H4 (cell line): ENCODE measurements at regions not wholly inside any gene's neighbourhood (a gene's known extent, or its start where the extent isn't known, plus 50 kb on each side); places are given as distances from the start of the nearest gene placed in this dataset.

ENCODE experiments used
- DNase-seq: peaks from one replicate; pipeline ENCODE4 v3.0.0-alpha.2; 2015; ENCODE audit warnings: low spot score

DNA sequence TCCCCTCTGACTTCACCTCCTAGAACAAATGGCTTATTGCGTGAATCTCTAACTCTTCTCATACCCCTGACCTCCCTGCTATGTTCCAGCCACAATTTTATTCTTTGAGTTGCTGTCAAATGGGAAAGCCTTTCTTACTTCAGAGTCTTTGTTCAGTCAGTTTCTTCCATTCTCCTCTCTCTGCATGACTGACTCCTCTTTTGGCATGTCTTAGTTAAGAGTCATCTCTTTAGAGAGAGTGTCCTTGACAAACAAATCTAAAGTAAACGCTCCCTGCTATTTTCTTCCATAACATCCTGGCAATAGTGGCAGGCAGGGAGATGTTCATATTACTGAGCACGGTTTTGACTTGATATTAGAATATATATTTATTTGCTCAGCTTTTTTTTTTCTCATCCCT, 170.7 kb upstream of the ERBB4 start:
- no peak for DNase-seq

DNA sequence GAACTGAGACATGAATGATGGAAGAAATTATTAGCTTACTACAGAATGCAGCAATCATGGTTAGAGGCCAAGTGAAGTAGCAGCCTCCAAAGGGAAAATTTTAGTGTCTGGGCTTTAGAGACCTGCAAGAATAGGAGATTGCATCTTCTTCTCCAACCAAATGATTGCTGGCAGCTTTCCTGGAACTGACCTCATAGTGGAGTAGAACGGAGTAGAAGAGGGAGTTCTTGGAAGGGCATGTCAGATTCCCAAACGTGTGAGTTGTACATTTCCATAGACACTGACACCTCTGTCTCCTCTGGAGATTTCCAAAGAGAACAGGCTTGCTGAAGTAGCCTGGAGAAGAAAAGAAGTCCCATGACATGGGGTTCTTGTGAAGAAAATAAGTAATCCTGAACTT, 169.8 kb upstream of the ERBB4 start:
- no peak for DNase-seq

DNA sequence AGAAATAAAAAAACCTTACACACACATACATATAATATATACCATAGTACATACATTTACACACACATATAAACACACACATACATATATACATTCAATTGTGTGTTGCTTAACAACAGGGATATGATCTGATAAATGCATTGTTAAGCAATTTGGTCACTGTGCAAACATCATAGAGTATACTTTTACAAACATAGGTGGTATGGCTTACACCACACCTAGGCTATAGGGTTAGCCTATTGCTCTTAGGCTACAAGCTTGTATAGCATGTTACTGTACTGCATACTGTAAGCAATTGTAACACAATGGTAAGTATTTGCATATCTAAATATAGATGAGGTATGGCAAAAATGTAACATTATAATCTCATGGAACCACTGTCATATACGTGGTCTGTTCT, 156.8 kb upstream of the ERBB4 start:
- DNase-seq, result no peak

DNA sequence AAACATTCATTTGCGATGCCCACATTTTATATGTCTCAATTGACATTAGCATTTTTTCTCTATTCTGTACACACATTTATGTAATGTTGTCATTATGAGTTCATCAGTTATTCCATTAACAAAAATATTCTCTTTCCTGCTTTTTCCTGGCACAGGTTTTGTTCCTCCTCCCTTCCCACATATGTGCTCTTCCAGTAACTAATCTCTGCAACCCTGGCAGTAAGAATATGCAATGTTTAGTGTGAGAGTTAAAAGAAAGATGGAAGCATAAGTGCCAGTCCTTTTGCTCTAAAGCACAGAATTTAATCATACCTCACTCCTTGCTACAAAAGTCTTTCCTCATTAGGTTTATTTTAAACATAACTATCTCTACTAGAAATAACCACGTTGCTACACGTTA, 155.8 kb upstream of the ERBB4 start:
- DNase-seq, result no peak

DNA sequence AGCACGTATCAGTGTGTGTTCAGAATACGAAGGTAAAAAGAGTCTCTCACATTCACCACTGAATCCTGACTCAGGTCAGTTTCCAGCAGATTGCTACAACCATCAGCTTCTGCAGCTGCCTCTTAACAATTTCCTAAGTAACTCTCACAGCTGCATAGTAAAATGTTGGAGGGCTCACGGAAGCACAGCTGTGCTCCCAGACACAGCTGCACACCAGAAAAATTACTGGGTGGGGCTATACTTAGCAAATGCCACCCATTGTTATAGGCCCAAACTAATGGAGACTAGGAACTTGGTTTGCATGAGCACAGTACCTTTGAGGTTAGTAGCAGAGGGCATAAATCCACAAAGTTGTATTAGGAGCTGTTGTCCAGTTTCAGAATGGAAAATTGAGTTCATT, 153.9 kb upstream of the ERBB4 start:
- DNase-seq, result no peak

DNA sequence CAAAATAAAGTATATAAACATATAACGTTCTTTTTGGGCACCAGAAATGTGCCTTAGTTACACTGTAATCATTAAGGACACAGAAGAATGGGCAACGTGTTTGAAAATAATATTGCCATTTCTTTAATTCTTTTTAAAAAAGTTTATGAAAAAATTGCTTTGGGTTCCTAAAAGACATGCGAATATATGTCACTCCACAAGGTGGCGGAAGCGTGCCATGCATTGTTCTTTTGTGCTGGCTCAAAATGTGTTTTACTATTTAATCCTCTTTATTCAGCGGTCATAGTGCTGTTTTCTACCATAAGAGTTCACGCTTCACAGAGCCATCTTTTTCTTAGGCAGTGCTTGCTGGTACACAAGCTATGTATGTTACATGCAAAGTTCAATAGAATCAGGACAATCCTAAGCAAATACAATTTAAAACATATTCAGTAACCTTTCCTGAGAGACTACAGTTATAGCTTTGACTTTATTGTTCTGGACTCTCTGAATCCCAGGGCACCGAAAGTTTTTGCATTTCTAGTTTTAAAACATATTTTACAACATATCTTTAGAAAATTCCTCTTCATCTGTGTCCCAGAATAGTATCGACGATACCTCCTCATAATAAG, 147.8 kb upstream of the ERBB4 start:
- peak; percentile 58 for DNase-seq

DNA sequence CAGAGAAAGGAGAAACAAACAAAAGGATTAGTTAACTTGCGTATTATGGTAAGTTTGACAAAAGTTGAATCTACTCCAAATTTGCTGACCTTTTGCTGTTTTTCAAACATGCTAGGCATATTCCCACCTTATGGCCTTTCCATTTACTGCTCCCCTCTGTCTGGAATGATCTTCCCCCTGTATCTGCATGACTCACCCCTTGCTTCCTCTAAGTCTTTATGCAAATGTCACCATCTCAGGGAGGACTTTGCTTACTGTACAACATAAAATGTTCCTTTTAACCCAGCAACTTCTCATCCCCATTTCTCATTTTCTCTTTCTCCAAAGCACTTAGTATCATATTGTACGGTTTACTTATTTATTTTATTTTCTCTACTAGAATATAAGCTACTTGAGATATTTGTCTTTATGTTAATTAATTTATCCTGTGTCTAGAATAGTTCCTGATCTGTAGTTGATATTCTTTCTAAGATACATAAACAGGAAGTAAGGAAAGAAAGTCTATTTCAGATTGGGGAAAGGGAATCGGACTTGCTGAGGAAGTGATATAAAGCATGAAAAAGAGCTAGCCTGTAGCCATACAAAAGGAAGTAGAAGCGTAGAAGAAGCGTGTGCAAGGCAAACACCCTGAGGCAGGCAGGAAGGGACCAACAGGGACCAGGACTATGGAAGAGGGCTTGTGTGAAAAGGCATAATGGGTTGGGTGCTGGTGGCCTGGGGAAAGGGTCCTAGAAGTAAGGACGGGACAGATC, 144.9 kb upstream of the ERBB4 start:
- peak; percentile 7 for DNase-seq

DNA sequence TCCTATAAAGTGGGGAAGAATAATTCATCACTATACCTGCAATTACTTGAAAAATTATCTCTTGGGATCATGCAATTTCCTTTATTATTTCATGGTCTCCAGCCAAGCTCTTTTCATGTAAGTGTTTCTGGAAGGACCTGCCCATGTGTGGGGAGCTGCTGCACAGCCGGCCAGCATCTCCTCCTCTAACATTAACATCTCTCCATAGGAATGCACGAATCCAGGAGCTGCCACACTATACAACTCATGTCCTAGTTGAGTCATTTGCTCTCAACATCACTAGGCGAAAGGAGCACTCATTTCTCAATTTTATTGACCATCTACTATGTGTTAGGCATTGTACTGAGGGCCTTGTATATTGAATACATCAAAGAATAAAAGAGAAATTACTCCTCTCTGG, 144.3 kb upstream of the ERBB4 start:
- DNase-seq, result no peak

DNA sequence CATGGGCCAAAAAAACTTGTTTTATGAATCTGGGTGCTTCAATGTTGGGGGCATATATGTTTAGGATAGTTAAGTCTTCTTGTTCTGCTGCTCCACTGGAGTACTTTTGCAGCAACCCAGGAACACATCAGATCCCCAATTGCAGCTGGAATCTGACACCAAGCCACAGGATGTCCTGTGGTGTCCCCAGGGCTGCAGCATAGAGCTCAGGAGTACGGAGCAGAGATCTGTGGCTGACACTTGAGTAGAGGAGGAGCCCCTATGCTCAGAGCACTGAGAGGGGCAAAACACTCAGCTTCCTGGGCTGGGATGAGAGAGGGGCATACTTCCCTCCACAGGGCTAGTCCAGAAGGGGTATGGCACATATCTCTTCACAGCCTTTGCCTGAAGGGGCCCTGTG, 138.9 kb upstream of the ERBB4 start:
- no peak for DNase-seq

DNA sequence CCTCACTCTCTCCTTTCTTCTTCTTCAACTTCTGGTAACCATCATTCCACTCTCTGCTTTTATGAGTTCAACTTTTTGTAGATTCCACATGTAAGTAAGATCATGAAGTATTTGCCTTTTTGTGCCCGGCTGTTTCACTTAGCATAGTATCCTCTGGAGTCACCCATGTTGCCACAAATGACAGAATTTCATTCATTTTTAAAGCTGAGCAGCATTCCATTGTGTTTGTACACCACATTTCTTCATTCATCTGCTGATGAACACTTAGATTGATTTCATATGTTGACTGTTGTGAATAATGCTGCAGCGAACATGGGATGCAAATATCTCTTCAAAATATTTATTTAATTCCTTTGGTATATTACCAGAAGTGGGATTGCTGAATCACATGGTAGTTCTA, 133.6 kb upstream of the ERBB4 start:
- no peak for DNase-seq

DNA sequence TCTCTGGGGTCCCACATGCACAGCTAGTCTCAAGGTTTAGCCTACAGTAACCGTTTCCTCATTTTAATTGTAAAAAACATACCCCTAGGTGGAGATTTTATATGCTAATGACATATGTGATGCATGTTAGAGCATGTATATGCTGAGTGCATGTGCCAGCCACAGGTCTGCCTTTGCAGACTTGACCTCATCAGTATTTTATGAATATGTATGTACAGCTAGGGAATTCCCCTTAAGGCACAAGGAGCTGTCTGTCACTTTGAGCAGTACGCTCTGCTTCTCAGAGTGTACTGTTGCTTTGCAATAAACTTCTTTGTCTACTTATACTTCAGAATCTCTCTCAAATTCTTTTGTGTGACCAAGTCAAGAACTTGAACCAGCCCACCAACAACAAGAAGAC, 131.2 kb upstream of the ERBB4 start:
- no peak for DNase-seq

DNA sequence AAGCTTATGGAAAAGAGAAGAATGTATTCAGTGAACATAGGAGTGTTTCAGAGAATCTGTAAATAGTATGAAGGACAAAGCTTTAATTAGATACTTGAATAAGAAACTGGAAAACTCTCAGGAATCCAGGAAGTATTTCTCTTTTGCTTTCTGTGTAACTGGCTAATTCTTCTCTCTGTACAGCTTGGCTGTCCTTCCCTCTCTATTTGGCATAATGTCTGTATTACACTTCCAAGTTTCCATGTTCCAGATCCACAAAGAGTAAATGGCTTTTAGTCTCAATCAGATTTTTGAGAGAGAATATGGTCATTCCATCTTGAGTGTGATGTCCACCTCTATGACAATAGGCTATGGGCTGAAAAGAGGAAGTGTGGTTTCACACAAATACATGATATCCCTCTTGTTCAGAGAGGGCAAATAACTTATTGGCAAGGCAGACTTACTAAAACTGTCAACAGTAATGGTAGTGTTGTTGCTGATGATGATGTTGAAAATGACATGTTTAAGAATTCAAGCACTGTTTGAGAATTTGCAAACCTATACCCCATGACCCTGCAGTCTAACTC, 129.2 kb upstream of the ERBB4 start:
- no peak for DNase-seq

DNA sequence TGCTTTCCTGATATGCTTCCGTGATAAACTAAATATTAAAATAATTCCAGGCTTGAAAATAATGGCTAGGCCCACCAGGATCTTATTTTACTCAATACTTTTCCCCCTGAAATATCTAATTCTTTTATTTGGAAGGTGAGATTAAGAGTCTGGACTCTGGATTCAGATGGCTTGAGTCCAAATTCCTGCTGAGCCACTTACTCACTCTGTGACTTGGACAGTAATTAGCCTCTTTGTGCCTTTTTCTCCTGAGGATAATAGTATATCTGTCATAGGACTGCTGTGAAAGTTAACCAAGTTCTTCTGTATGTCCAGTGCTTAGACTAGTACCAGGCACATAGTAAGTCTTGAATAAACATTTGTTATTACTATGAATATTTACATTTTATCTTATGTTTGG, 127.3 kb upstream of the ERBB4 start:
- DNase-seq, result no peak

DNA sequence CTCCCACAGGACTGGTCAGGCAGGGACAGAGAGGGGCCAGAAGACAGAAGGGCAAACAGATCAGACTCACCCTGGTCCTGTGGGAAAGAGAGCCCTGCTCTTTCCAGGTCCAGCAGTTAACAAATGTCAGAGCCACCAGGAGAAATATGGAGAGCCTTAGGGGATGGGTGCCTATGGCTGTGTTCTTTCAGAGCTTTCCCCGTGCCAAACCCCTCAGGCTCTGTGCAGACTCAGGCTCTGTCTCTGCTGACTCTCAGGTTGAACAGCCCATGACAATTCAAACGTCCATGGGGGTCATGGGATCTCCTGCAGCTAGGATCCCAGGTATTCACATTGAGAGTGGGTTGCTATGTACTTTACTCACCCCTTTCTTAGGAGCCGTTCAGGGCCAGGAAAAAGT, 120.8 kb upstream of the ERBB4 start:
- no peak for DNase-seq

DNA sequence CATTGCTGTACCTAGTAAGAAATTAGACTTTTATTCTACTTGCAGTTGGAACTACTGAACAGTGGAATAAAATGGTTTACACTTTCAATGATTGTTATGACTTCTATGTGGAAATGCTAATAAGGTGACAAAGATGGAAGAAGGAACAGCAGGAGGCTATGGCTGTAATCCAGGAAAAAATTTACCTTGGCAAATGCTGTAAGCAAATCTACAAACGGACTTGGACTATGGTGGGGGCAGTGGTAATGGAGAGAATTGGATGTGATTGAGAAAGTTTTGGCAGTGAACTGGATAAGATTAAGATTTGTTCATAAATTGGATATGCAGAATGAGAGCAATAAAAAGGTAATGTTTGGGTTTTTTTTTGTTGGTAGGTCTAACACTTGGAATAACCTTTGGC, 111.0 kb upstream of the ERBB4 start:
- no peak for DNase-seq

DNA sequence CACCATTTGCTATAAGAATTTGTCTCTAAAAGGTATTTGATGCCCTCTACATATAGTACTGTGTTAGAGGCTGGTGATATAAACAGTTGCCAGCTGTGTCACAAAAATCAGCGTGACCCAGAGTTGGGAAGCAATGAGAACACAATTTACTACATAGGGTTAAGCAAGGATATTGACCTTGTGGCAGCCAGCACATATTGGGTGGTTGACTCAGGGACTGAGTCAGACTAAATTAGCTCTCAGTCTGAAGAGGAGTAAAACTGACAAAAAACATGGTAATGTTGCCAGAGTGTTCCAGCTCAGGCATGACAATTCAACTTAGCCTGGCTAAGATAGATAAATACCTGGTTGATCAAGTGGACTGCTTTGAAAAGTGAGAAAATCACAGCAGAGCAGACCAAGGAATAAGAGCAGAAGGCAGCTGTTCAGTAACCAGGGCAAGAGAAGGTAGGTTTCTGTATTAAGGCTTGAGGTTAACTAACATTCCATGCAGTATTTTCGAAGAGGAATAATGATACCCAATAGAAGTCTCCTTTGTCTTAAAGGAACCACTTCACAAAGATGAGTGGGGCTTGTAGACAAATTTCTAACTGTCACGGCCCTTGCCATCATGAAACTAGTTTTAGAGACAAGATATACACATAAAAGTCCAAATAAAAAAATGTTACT, 108.2 kb upstream of the ERBB4 start:
- peak; percentile 60 for DNase-seq

DNA sequence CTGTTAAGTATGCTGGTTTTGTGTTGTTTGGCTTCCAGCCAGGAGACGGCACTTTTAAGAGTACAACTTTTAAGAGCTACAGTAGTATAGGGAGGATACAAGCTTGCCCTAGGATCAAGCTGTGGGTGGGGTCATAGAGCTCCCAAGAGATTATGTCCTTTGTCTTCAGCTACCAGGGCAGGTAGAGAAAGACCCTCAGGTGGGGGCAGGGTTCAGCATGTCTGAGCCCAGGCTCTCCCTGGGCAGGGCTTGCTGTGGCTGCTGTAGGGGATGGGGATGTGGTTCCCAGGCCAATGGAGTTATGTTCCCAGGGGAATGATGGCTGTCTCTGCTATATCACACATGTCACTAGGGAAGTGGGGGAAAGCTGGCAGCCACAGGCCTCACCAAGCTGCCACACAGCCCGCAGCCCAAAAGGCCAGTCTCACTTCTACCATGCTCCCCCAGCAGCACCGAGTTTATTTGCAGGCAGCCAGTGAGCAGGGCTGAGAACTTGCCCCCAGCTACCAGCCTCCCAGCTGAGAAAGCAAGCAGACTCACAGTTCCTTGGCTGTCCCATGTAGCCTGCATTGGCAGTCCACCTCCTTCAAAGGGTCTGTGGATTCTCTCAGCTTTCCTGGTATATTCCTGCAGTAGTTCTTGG, 105.7 kb upstream of the ERBB4 start:
- DNase-seq, result no peak

DNA sequence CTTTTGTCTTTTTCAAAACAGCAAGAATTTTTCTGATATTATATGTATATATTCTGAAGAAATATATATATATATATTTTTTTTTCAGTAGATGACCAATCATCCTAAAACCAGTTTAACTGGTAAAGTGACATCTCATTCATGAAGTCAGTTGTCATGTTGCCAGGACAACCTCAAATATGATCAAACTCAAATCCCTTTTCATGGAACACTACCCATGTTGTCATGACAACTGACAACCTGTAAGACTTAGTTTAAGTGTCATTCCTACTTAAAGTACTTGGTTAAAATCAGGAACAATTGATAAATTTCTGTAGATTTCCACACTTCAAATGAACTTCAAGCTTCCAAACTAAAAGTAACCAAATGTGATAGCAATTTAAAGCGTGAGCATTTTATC, 101.8 kb upstream of the ERBB4 start:
- DNase-seq, result no peak

DNA sequence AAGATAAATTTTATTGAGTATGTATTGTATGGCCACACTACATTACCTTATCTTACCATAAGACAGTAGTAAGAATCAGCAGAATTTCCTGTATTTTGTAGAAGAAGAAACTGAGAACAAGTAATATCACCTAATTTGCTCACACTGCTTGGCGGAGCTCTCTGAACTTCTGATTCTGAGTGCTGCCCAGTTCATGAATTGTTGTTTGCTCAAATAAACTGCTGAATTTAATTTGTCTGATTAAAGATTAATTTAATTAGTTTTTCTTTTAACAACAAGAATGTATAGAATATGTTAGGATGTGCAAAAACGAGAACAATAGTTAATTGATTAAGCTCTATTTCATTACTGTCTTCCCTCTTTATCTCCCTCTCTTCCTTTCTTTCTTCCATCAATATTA, 100.1 kb upstream of the ERBB4 start:
- no peak for DNase-seq

DNA sequence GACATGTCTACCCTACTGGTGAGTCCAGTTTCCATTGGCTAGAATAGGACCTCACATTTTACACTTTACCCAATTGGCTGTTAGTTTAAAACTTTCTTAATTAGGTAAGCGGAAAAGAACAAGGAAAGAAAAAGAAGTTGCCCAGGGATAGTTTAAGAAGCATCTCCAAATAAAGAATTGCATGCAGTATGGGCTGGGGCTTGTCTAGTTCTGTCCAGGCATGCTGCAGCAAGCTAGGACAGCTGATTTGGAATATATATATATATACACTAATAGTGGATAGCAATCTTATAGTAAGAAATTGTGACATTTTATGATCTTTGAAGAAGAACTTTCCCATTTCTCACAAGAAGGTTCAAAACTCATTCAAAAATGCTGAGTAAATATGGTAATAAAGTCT, 90.0 kb upstream of the ERBB4 start:
- DNase-seq, result no peak

DNA sequence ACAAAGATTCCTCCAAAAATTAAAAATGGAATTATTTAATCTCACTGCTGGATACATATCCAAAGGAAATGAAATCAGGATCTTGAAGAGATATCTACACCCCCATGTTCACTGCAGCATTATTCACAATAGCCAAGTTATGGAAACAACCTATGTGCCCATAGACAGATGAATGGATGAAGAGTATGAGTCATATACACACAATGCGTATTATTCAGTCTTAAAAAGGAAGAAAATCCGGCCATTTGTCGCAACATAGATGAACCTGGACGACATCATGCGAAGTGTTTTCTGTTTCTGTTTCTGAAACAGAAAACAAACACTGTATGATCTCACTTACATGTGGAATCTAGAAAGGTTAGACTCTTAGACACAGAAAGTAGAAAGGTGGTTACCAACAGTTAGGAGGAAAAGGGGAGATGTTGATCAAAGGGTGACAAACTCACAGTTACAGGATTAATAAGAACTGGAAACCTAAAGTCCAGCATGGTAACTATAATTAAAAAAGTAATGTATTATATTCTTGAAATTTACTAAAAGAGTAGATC, 87.8 kb upstream of the ERBB4 start:
- no peak for DNase-seq

DNA sequence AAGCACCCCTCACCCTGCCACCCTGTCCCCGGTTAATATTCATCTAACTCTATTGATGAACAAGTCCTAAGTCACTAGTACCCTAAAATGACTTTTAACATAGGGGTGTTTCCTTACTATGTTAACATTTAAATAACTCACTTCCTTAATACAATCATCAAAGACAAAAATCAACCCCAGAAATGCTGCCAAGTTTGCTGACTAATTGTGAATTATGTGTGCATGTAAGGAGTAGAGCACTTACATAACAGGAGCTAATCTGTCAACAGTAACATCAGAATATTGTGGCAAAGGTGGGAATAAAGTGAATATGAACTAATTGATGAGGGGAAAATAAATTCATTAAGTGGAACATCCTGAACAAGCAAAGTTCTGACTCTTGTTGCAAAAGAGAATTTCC, 81.4 kb upstream of the ERBB4 start:
- DNase-seq, result no peak
